GM12865 (cell line): ENCODE measurements at regions not wholly inside any gene's neighbourhood (a gene's known extent, or its start where the extent isn't known, plus 50 kb on each side); places are given as distances from the start of the nearest gene placed in this dataset.

ENCODE experiments used
- DNase-seq: peaks from one replicate; pipeline ENCODE4 v3.0.0; 2010; ENCODE audit warnings: low read depth
- H3K4me3 ChIP-seq: 2 replicates; pipeline ENCODE4 v1.5.1; 2011; ENCODE audit warnings: mild to moderate bottlenecking, low read depth, low read length, control low read depth
- TF ChIP-seq, protein P1 (sequence below): IDR thresholded peaks from 2 replicates; pipeline ENCODE4 v1.5.1; 2011; ENCODE audit warnings: low read length, control low read depth, low read depth, inconsistent platforms; ENCODE audit not compliant: insufficient read depth; ENCODE audit errors: missing control alignments

- no peak for DNase-seq
- TF ChIP-seq, protein P1, sequence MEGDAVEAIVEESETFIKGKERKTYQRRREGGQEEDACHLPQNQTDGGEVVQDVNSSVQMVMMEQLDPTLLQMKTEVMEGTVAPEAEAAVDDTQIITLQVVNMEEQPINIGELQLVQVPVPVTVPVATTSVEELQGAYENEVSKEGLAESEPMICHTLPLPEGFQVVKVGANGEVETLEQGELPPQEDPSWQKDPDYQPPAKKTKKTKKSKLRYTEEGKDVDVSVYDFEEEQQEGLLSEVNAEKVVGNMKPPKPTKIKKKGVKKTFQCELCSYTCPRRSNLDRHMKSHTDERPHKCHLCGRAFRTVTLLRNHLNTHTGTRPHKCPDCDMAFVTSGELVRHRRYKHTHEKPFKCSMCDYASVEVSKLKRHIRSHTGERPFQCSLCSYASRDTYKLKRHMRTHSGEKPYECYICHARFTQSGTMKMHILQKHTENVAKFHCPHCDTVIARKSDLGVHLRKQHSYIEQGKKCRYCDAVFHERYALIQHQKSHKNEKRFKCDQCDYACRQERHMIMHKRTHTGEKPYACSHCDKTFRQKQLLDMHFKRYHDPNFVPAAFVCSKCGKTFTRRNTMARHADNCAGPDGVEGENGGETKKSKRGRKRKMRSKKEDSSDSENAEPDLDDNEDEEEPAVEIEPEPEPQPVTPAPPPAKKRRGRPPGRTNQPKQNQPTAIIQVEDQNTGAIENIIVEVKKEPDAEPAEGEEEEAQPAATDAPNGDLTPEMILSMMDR = no peak
- H3K4me3 ChIP-seq = no peak overlapping the region
These were observed 97.6 kb downstream of the NUDT12 start for GRCh38 chr5:103464835-103465484.

GRCh38 chr5:103463261-103463660 is 99.3 kb downstream of the NUDT12 start:
- TF ChIP-seq, protein P1 = no peak
- DNase-seq = no peak
- H3K4me3 ChIP-seq = no peak overlapping the region

- H3K4me3 ChIP-seq = no peak overlapping the region
- DNase-seq = no peak
- TF ChIP-seq, protein P1 = no peak
These were observed 101.3 kb downstream of the NUDT12 start for GRCh38 chr5:103461243-103461642.

DNA sequence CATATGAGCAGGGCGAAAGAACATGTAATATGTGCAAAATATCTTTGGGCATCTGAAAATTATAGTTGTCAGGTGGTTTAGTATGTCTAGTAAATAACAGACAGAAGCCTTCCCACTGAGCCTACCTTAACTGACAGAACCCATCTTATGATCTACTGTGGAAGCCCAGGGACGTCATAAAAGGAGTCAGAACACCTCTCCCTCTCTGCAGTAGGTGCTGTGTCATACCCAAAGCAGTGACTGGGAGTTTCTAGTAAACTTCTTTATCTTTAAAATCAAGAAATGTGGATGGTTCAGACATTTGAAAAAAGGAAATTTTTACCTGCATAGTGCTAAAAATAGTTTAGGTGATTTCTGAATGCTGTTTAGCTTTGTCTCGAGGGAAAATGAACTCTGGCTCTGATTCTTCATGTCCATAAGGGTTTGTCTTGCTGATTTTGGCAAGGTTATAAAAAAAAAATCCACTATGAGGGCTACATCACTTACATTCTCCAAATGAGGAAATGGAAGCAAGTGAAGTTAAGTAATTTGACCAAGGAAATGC is 104.0 kb downstream of the NUDT12 start:
- TF ChIP-seq, protein P1 = no peak
- H3K4me3 ChIP-seq = no peak overlapping the region
- peak; percentile 12 for DNase-seq

DNA sequence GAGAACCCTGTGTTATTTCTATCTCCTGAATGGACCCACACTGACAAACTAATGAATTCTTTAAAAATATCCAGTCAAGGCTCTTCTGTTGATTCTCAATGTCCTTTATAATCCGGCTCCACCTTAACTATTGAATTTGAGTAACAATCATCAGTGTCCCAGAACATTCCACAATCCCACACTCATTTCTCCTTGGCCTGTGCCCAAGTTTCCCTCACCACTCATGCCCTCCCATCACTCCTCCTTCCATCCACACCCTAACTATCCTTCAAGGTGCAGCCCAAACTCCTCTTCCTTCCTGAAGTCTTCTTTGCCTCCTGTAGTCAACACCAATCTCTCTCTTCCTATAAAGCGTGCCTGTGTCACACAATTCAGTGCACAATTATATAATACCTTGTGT is 106.1 kb downstream of the NUDT12 start:
- TF ChIP-seq, protein P1 = no peak

GRCh38 chr5:103455796-103456195 is 106.8 kb downstream of the NUDT12 start:
- no peak for DNase-seq
- no peak overlapping the region for H3K4me3 ChIP-seq
- TF ChIP-seq, protein P1 = no peak

More for the DNA sequence above, 106.1 kb downstream of the NUDT12 start:
- no peak for DNase-seq
- no peak overlapping the region for H3K4me3 ChIP-seq

GRCh38 chr5:103454770-103455169 is 107.8 kb downstream of the NUDT12 start:
- no peak for DNase-seq
- no peak overlapping the region for H3K4me3 ChIP-seq
- TF ChIP-seq, protein P1 = no peak
